NCI-H748 treated with DMSO at 0.1 percent for 48 hours (cell line): ENCODE measurements at regions not wholly inside any gene's neighbourhood (a gene's known extent, or its start where the extent isn't known, plus 50 kb on each side); places are given as distances from the start of the nearest gene placed in this dataset.
A peak's percentile ranks its signal among the peaks of the same experiment; 100 is the strongest.

Source experiments
- DNase-seq: peaks from one replicate; lab custom pipeline; 2025; lab: John Stamatoyannopoulos, UW

DNA sequence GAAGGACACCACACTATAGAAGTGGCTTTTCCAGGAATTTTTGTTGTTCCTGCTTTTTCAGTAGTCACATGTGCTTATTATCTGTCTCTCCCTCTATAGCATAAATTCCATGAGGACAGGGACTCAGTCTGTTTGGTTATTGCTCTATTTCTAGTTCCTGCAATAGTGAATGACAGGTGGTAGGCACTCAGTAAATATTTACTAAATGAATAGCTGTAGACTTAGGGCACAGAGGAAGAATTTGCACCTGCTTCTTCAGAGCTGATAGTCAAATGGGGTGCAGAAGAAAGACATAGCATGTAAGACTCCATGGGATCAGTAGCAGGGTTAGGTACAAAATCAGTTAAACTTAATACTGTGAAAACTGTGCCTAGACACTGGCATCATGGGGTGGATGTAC is 580.2 kb downstream of the CCDC171 start:
- peak; percentile 71 for DNase-seq

DNA sequence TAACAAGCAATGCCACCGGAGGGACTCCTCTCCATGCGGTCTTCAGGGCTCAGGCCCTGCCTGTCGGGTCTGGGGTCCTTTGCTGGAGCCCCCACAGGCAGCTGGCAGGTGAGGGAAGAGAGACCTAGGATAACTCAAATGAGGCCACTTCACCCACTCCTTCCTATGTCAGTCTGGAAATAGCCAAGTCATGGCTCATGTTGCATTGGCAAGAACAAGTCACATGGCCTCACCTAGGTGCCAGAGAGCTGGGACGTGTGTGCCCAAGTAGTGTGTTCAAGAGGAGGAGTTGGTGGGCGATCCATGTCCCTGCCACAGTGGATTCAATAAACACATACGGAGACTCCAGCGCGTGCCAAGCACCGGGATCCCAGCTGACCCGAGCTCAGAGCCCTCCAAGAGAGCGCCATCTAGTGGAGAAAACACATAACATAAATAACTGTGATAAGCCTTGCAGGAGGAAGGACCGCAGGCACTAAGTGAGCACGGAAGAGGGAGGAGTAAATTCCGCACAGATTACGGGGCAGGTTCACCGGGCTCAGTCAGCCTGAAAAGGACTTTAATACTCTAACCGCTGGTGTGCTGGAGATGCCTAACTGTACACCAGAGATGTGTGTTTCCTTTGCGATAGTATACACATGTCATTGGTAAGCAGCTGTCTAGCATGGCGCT is 580.8 kb downstream of the CCDC171 start:
- peak; percentile 88 for DNase-seq

DNA sequence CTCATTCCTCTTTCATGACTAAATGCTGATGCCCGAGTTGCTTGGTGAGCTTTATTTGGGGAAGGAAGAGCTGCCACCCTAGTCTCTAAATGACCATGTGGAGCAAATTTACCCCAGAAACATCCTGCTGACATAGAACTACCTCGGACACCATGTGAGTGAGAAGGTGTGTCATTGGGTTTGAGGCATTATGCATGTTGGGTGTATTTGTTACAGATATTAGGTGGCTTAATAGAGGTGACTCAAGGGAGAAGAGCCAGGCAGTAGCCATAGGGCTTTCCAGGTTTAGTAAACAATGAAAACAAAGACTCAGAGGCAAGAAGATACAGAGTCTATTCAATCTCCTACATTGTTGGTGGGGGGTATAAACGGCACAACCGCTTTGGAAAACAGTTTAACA is 581.5 kb downstream of the CCDC171 start:
- DNase-seq: no peak

DNA sequence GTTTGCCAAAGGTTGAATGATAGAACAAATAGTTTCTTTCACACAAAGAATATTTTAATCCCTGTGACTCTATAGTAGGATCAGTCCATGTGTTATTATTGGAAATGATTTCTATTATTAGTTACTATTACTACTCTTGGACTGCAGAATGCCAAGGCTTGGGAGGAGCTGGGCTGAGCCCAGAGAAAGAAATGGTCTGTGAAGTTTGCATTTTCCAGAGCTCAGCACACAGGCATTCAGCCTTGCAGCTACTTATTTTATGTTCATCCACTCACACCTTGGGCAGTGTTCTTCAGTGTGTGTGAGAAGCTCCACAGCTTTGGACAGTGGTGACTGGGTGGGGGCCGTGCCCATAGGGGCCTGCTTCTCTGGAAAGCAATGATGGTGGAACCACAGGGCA is 583.1 kb downstream of the CCDC171 start:
- DNase-seq: no peak

DNA sequence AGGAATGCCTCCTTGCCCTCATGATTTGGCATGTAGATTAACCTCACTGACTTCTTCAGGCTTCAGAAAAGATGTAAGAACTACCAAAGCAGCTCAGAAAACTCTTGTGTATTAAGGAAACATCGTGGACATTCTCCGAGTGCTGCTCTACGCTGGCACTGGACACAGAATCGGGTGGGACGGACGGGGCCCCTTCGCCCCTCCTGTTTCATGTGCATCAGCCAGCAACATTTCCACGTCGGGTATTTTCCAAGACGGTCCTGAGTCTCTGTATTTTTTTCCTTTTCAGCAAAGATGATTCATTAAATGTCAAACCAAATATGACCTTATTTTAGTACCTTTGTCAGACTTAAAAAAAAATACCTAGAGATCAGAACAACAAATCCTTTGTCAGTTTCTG is 583.6 kb downstream of the CCDC171 start:
- DNase-seq: no peak

DNA sequence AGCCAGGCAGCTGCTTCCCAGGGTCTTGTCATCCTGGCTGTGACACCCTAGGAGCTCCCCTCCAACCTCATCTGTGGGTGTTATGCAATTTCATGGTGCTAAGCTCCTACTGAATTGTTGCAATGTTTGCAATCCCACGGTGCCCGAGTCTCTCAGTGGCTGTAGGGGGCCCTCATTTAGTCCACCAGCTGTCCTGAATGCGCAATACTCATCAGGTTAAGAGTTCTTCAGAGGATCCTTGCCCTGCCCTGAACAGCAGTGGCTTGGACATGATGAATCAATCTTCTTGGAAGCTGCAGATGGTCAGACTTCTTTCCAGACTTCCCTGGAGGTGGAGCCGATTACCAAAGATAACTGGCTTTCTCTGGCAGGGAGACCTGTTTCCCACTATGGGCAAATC is 584.1 kb downstream of the CCDC171 start:
- no peak for DNase-seq

DNA sequence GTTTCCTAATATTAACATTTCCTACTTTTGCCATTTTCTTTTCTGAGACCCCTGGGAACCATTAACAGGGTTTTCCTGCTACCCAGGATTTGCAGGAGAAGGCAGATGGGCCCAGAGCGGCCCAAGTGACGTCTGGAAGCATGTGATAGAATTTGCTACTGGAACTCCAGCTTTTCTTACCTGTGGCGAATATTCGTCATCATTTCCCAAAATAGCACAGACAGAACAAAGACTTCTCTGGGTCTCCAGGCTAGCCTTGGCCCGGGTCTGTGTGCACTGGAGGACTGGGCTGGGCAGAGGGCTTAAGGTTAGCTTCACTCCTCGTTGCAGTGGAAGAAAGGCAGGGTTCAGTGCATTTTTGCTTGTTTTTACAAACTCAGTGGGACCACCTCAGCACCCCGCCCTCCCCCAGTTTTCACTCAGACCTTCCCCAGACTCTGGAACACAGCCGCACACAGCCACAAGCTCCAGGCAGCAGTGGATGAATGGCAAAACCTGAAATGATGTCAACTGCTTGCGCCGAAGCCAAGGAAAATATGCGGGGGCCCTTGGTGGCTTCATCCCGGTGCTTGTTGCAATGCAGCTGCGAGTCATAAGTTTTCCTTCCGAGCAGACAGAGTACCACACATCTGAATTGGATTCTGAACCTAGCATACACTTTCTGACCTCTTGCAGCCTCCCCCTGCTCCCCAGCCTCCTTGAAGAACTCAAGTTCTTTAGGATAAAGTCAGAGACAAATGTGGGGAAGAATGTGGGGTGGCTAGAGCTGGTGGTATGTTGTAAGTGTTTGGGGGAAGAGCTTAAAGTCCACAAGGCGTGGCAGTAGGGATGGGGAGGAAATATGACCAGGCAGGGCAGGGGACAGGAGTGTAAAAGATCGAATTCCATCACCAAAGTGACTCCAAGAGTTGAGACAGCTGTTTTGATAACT is 586.0 kb downstream of the CCDC171 start:
- DNase-seq: no peak

DNA sequence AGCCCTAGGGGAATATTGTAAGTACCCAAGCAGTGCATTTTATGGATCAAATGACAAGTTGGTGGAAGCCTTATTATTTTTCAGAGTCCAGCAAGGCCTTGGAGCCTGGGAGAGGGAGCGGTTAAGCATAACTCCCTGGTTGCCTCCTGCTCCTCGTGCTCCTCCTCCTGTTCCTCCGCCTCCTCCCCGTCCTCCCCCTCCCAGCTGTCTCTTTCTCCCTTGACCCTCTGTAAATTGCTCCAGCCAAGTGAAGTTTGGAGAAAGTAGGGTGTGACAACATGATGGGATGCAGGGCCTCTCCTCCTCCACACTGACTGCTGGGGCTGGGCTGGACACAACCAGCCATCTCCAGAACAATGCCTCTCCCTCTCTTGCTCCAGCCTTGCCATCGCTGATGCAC is 586.9 kb downstream of the CCDC171 start:
- no peak for DNase-seq

DNA sequence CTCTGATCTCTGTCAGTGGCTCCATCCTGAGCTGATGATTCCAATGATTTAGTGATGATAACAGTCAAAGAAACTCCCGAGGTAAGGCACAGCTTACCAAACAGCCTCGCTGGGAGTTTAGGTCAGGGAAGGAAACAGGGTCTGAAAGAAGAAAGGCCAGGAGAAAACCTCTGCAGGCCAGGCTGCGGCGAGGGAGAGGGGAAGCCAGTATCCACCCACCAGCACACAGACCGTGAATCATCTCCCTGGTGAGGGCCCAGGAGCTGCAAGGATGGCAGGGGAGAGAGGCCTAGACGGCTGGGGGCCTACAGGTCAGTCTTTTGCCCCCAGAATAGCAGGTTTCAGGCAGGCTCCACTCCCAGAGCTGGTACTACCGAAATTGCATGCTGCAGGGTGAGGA is 590.5 kb downstream of the CCDC171 start:
- no peak for DNase-seq

DNA sequence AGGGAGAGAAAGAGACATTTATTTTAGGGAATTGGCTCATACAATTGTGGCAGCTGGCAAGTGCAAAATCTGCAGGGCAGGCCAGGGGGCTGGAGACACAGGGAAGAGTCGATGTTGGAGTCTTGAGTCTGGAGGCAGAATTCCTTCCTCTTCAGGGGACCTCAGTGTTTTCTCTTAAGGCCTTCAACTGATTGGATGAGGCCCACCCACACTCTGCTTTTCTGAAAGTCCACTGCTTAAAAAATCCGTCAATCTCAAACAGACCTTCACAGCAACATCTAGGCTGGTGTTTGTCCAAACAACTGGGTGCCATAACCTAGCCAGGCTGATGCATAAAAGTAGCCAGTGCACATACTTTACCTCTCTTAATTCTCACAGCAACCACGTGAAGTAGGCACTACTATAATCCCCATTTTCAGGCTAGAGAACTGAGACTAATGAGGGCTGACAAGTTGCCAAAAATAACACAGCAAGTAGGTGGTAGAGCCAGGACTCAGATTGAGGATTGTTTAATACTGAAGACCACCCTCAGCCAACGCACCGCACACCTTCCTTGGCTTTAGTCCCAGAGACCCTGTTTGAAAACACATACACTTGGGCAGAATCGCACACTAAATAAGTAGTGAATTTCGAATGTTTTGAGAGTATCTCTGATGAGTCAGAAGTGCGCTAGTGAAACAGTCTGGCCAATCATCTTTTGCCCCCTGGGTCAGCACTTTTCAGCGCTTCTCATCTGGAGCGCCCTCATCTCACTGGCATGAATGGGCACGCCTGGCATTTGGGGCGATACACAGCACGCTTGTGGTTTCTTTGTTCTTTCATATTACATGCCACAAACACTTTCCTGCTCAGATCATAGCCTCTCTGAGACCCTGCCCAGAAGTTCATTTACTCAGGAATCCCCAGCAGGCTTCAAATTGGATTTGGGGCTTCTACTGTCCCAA is 591.4 kb downstream of the CCDC171 start:
- DNase-seq: no peak

DNA sequence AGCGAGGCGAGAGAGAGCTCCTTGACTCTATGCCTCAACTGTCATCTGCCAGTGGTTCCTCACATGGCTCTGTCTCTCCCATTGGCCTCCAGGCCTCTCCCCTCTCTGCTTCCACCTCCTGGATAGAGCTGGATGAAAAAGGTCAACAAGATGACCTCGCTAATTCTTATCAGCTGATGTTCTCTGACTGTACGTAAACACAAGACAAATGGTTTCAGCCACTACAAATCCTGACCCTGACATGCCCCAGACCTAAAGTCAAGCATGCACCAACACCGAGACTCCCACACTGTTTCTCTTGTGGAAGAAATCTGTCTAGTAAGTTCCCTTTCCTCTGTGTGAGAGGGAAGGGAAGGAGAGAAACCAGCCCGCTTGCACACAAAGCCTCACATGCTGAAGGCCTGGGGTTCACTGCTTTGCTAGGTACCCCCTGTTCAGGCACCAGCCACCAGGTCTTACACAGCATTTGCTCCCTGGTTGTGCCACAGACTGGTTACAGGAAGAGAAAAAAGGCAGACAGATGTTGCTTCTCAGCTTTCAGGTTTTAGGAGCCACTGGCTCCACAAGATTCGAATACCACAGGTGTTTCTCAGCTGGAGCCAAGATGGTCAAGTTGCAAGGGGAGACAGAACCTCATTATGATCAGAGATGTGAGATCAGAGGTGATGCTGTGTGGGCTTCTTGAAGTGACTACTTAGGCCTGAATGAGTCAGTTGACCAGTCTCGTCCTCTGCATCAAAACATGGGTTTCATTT is 592.5 kb downstream of the CCDC171 start:
- no peak for DNase-seq

DNA sequence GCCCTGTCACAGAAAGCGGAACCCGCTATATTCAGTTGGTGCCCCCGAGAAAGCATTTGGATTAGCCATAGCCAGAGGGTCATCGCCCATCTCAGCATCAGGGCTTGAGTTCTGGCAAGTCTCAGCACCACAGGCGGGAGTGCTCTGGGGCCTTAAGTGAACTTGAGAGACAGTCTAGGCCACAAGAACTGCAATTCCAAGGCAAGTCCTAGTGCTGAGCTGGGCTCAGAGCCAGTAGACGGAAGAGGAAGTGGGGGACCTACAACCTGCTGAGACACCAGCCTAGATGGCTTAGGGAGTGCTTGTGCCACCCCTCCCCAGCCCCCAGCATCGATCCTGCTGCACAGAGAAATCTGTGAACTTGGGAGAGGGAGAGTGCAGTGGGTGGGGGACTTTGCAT is 594.9 kb downstream of the CCDC171 start:
- no peak for DNase-seq

DNA sequence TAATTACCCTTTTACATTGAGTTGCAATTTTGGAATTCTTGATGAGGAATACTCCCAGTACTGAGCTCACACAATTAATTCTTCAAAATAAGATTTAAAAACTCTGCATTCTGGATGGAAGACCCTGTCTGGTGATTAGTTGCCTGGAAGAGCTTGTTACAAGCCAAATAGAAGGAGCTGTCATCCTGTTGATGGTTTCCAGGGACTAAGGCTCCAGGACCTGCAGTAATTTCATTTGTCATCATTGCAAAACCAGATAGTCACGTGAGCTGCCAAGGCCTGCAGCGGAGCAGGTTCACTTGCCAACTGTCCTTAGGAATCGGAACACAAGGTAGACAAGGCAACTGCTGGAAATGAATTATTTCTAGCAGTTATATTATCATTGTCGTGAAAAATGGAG is 597.7 kb downstream of the CCDC171 start:
- no peak for DNase-seq

DNA sequence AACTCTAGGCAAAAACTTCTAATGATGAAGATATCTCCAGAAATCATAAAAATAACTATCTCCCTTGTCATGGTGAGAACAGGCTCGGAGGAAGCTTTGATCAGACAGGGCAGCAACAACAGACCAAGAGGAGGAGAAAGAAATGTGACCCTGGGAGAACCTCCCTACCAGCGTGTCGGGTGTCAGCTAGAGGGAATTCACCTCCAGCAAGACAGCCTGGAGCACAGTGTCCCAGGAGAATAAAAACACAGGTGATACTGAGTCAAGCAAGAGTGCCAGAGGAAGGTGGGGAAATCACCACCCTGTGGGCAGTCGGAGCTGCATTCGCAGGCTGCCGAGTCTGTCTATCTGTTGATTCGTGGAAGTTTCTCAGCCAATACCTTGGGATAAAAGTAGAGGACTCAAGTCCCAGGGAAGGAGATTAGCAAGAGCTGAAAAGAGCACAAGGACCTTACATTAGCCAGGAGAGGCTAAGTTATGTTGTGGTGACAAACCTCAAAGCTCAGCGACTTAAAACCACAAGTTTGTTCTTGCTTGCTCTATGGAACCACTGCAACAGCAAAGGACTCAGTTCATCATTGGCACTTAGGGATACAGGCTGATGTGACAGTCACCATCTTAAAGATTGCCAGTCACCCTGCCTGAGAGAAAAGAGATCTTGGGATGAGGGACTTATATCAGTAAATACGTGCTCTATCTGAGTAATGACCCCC is 598.3 kb downstream of the CCDC171 start:
- DNase-seq: no peak

DNA sequence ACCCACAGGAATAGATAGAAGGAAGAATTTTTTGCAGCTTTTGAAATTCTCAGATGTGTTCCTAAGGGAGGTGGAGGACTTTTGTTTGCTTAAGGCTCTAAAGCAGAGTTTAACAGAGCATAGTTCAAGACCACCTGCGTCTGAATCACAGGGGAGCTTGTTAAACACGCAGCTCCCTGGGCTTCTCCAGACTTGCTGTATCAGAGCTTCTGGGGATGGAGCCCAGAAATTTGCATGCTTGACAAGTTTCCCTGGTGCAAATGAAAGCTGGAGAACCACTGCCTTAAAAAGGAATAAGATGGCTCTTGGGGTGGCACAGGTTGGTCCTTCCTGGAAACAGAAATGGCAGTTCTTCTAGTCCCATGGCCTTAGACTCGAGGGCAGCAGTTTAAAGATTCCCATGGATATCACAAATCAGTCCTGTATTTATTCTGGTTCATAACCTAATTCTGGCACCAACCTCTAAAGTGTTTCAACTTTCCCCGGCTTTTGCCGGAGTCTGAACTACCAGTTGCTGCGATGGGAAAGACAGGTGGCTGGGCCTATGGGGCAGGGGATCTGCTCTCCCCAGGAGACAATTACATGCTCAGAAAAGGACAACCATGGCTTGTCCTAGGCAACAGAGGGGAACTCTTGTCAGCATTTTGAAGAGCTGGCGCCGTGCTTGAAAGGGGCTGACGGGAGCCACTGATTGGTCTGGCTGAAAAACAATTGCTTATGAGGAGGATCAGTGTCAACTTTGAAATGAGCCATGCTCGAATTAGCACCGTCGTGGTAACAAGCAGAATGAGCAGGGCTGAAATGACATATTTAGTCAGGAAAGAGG is 599.6 kb downstream of the CCDC171 start:
- peak; percentile 15 for DNase-seq

DNA sequence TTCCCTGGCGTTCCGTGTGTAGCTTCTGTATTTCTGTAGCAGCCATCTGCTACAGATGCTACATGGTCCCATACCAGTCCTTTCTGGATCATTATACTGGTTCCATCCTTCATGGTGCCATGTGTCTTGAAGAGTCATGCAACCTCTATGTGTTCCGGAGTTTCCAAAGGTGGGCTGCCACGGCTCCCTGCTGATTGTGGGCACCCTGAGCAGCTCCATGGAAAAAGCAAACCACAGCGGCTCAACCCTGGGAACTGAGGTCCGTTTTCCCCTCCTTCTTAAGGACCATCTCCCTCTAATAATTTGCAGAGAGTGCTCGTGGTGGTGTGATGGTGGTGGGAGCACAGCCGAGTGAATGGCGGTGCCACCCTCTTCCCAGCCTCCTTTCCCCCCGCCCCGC is 600.4 kb downstream of the CCDC171 start:
- no peak for DNase-seq

DNA sequence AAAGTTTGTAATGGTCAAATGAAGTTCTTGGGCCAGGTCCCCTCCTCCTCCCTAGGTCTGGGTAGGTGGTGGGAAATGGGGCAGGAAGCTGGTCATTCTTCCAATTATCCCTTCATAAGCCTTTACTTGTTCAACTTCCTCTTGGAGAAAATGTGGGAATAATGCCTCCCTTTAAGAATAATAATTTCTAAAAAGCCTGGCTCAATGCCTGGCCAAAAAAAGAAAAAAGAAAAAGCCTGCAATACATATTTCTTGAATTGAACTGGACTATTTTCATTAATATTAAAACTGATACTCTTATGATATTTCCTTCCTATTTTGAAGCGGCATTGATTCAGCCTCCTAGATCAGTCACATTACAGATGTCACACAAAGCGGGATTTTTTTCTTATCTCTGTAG is 600.9 kb downstream of the CCDC171 start:
- no peak for DNase-seq

DNA sequence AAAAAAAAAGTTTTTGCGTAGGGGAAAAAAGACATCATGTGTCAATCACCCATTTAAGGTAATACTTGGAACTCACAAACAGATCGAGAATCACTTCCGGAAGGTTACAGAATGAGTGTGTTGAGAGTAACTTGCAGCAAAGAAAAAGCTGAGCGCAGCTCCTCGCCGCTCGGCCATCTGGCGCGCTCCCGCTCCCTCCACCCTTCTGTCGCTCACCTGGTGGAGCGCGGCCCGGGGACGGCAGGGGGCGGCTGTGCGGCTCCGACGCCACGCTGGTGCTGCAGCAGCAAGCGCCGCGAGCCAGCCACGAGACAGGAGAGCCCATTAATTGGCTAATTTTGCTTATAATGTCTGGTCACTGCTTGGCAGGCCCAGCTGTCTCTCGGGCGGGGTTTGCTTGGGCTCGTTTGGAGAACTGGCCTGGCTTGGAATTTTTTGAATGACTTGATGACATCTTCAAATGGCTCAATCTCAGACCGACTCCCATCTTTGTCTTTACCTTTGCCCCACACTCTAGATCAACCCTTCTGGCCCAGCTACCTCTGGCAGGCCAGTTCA is 601.8 kb downstream of the CCDC171 start:
- DNase-seq: peak; percentile 65

DNA sequence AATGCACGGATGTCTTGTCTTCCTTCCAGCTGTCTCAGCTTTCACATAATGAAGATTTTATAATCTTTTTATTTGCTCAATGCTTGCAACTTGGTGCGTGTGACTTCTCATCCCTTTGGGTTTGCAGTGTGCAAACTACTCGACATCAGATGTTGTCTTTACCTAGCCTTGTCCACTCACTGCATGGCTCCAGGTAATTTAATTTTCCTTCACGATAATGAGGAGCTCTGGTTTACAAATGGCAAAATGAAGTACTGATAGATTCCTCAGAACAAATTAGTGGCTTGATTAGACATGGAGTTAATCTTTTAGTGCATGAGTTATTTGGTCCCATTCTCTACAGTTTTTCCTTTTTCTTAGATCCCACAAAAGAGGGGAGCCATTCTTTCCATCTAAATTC is 603.0 kb downstream of the CCDC171 start:
- no peak for DNase-seq

DNA sequence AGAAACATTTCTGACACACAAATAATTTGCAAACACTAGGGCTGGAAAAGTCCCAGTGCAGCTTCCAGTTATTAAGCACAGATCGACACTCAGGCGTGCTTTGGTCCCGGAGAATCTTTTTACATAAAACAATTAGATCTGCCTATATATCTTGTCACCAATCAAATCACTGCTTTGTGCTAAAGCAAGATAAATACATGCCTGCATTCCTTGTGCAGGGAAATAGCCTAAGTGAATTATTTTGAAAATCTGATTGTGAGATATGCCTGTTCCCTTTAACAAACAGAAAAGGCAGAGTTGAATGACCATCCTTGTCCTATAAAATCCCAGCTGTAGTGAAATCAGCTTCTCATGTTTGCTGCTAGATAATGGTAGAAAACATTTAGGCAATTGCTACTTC is 604.4 kb downstream of the CCDC171 start:
- DNase-seq: no peak
